AML-193 (cell line): ENCODE measurements at regions not wholly inside any gene's neighbourhood (a gene's known extent, or its start where the extent isn't known, plus 50 kb on each side); places are given as distances from the start of the nearest gene placed in this dataset.
"Not testable (repeated sequence)": the region's sequence is repeated elsewhere in the genome, so short reads cannot be mapped to it uniquely, and the experiment has no call there.

Source experiments
- DNase-seq, 2 experiments: peaks; one replicate each; lab custom pipeline; 2025; lab: John Stamatoyannopoulos, UW

GRCh38 chr6:78589436-78589835 is 277.9 kb upstream of the IRAK1BP1 start:
- no peak for DNase-seq

GRCh38 chr6:78593898-78594667 is 273.3 kb upstream of the IRAK1BP1 start:
- no peak for DNase-seq

GRCh38 chr6:78594668-78595066 is 272.7 kb upstream of the IRAK1BP1 start:
- no peak for DNase-seq

GRCh38 chr6:78597966-78598365 is 269.4 kb upstream of the IRAK1BP1 start:
- no peak for DNase-seq

GRCh38 chr6:78598966-78599365 is 268.4 kb upstream of the IRAK1BP1 start:
- DNase-seq: no peak

GRCh38 chr6:78599526-78599925 is 267.8 kb upstream of the IRAK1BP1 start:
- DNase-seq: no peak

GRCh38 chr6:78605909-78606446 is 261.4 kb upstream of the IRAK1BP1 start:
- no peak for DNase-seq

GRCh38 chr6:78607189-78607588 is 260.2 kb upstream of the IRAK1BP1 start:
- no peak for DNase-seq

GRCh38 chr6:78611102-78611620 is 256.2 kb upstream of the IRAK1BP1 start:
- no peak for DNase-seq

GRCh38 chr6:78611886-78612480 is 255.4 kb upstream of the IRAK1BP1 start:
- peak; percentile 22 to 46 for DNase-seq

- DNase-seq: no peak
Measured at GRCh38 chr6:78614961-78615360, 252.4 kb upstream of the IRAK1BP1 start.

- no peak for DNase-seq
Measured at GRCh38 chr6:78615430-78615904, 251.9 kb upstream of the IRAK1BP1 start.

- DNase-seq: no peak
Measured at GRCh38 chr6:78618970-78619369, 248.4 kb upstream of the IRAK1BP1 start.

GRCh38 chr6:78623554-78623953 is 243.8 kb upstream of the IRAK1BP1 start:
- no peak for DNase-seq

- no peak for DNase-seq
Measured at GRCh38 chr6:78629154-78629721, 238.1 kb upstream of the IRAK1BP1 start.

- DNase-seq: no peak
Measured at GRCh38 chr6:78629836-78630235, 237.5 kb upstream of the IRAK1BP1 start.

GRCh38 chr6:78631976-78632375 is 235.4 kb upstream of the IRAK1BP1 start:
- DNase-seq: no peak

- no peak for DNase-seq
Measured at GRCh38 chr6:78639111-78640110, 227.9 kb upstream of the IRAK1BP1 start.

GRCh38 chr6:78643976-78644375 is 223.4 kb upstream of the IRAK1BP1 start:
- DNase-seq: not testable (repeated sequence)

GRCh38 chr6:78646542-78647415 is 220.6 kb upstream of the IRAK1BP1 start:
- not testable (repeated sequence) for DNase-seq
